ENCODE measurements at regions not wholly inside any gene's neighbourhood (a gene's known extent, or its start where the extent isn't known, plus 50 kb on each side); places are given as distances from the start of the nearest gene placed in this dataset.
"Not testable (repeated sequence)": the region's sequence is repeated elsewhere in the genome, so short reads cannot be mapped to it uniquely, and the experiment has no call there.

DNA sequence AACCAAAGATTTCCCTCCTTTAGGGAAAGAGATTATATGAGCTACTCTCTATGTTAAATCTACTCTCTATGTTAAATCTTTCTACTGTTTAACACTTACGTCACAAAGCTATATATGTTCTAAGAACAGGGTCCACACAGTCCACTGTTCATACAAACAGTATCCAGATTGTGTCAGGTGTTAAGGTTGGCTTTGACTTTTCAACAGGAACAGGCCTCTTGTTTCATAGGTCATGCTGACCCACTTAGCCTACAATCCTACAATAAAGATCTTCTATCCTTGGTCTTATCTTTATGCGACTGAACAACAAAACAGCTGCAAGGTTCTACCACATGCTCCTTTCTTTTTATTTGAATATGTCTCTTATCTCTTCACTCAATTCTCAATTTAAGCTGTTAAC is 134.9 kb downstream of the LTN1 start:
- H3K27ac ChIP-seq = no peak overlapping the region
- no peak for TF ChIP-seq ZFX (IDR thresholded peaks at IDR 0.05)
- TF ChIP-seq CTCF (conservative IDR thresholded peaks at IDR 0.05) = no peak

DNA sequence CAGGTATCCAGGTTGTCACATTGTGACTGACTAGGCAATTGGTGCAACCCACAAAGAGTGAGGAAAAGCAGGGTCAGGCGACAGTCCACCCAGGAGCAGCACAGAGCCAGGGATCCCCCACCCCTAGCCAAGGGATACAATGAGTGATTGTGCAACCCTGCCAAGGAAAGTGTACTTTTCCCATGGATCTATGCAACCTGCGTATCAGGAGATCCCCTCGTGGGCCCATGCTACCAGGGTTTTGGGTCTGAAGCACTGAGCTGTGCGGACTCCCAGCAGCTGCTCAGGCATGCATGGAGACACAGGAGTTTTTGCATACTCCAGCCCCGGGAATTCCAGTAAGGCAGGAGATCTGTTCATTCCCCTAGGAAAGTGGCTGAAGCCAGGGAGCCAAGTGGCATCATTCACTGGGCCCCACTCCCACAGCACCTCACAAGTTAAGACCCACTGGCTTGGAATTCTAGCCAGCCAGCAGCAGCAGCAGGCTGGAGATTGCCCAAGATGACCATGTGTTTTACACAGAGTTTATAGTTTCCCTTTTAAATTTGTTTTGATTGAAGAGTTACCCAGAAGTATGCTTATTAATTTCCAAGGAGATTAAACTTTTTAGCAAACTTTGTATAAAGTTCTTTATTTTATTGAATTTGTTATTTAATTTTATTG is 136.0 kb downstream of the LTN1 start:
- H3K27ac ChIP-seq = no peak overlapping the region
- TF ChIP-seq CTCF (conservative IDR thresholded peaks at IDR 0.05) = no peak
- no peak for TF ChIP-seq ZFX (IDR thresholded peaks at IDR 0.05)

- TF ChIP-seq CTCF (conservative IDR thresholded peaks at IDR 0.05) (no peak), ZFX (IDR thresholded peaks at IDR 0.05) (no peak)
- no peak overlapping the region for H3K27ac ChIP-seq
These were observed 140.0 kb downstream of the LTN1 start for GRCh38 chr21:28852706-28853105.

GRCh38 chr21:28851645-28852044 is 141.0 kb downstream of the LTN1 start:
- no peak overlapping the region for H3K27ac ChIP-seq
- TF ChIP-seq CTCF (conservative IDR thresholded peaks at IDR 0.05) = no peak
- TF ChIP-seq ZFX (IDR thresholded peaks at IDR 0.05) = no peak

DNA sequence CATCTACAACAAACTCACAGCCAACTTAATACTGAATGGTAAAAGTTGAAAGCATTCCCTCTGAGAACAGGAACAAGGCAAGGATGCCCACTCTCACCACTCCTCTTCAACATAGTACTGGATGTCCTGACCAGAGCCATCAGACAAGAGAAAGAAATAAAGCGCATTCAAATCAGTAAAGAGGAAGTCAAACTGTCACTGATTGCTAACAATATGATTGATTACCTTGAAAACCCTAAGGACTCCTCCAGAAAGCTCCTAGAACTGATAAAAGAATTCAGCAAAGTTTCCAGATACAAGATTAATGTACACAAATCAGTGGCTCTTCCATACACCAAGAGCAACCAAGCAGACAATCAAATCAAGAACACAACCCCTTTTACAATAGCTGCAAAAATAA is 153.4 kb downstream of the LTN1 start:
- H3K27ac ChIP-seq = not testable (repeated sequence)

- H3K27ac ChIP-seq = not testable (repeated sequence)
These were observed 155.3 kb downstream of the LTN1 start for GRCh38 chr21:28837426-28837825.

- H3K27ac ChIP-seq = not testable (repeated sequence)
These were observed 156.1 kb downstream of the LTN1 start for GRCh38 chr21:28836588-28836987.

- H3K27ac ChIP-seq = no peak overlapping the region
- TF ChIP-seq ZFX (IDR thresholded peaks at IDR 0.05) (no peak), CTCF (conservative IDR thresholded peaks at IDR 0.05) (no peak)
These were observed 158.1 kb downstream of the LTN1 start for GRCh38 chr21:28834335-28835238.

GRCh38 chr21:28833609-28834008 is 159.1 kb downstream of the LTN1 start:
- no peak for TF ChIP-seq ZFX (IDR thresholded peaks at IDR 0.05)
- TF ChIP-seq CTCF (conservative IDR thresholded peaks at IDR 0.05) = no peak
- no peak overlapping the region for H3K27ac ChIP-seq
